ENCODE measurements at regions not wholly inside any gene's neighbourhood (a gene's known extent, or its start where the extent isn't known, plus 50 kb on each side); places are given as distances from the start of the nearest gene placed in this dataset.

DNA sequence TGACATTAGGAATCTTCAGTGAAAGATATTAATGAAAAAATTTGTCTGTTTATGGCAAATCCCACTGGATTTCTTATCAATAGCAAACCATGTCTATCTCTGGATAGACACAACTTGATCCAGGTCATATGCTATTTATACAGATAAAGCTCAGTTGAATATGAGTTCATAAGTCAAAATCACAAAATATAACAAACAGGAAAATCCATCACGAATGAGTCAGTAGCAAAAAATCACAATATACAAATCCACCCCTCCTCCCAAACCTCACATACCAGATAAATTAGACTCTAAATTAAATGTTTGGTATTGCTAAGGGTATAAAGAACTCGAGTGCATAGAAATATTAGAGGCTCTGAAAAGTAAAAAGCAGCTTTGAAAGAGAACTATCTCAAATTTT lies 420.5 kb downstream of the TLL1 start:
- POLR2A ChIA-PET: no interaction called here
- Mint-ChIP-seq H3K27me3 (no peaks in the 10 kb centered on the region), H3K4me1 (no peaks in the 10 kb centered on the region), H3K4me3 (no peak overlapping the region), H3K9me3 (no peaks in the 10 kb centered on the region), H3K36me3 (ENCODE audit: low read depth) (no peaks in the 10 kb centered on the region), H3K27ac (no peak overlapping the region)
- CTCF ChIA-PET: no interaction called here
- no peak for DNase-seq
- intact Hi-C loops (cut with micrococcal nuclease): no loop called here
- TF ChIP-seq CTCF (IDR thresholded peaks at IDR 0.05): no peak
- ATAC-seq (ENCODE audit: low read depth): no peak

GRCh38 chr4:166301266-166301665 lies 428.2 kb downstream of the TLL1 start:
- Mint-ChIP-seq H3K36me3 (ENCODE audit: low read depth) (no peaks in the 10 kb centered on the region), H3K9me3 (no peaks in the 10 kb centered on the region), H3K27ac (no peak overlapping the region), H3K27me3 (no peaks in the 10 kb centered on the region), H3K4me1 (no peaks in the 10 kb centered on the region), H3K4me3 (no peak overlapping the region)
- no peak for ATAC-seq (ENCODE audit: low read depth)
- no peak for TF ChIP-seq CTCF (IDR thresholded peaks at IDR 0.05)
- DNase-seq: no peak
- CTCF ChIA-PET: no interaction called here
- POLR2A ChIA-PET: no interaction called here
- intact Hi-C loops (cut with micrococcal nuclease): no loop called here

DNA sequence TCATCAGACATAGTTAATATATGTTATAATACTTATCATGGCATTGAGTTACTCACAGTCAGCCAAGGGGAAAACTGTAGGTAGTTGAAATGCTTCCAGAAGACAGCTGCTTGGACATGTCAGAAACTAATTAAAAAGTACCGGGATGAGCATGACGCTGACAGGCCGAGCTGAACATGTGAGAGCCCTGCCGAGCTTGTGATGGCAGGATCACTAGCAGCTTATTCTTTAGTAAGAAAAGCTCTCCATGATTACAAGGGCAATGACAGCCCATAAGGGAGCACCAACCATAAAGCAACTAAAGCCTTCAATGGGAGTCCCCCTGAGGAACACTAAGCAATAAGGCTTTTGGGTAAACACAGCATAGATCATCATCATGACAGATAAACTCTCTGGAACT lies 435.6 kb downstream of the TLL1 start:
- no peak overlapping the region for H3K4me3 Mint-ChIP-seq
- POLR2A ChIA-PET: no interaction called here
- DNase-seq (no peak), ATAC-seq (ENCODE audit: low read depth) (no peak)
- no peaks in the 10 kb centered on the region for H3K36me3 Mint-ChIP-seq (ENCODE audit: low read depth)
- peaks cover 4% of the 10 kb centered on the region for H3K9me3 Mint-ChIP-seq
- H3K27me3 Mint-ChIP-seq: no peaks in the 10 kb centered on the region
- CTCF ChIA-PET: no interaction called here
- H3K27ac Mint-ChIP-seq: no peak overlapping the region
- no peak for TF ChIP-seq CTCF (IDR thresholded peaks at IDR 0.05)
- intact Hi-C loops (cut with micrococcal nuclease): no loop called here
- no peaks in the 10 kb centered on the region for H3K4me1 Mint-ChIP-seq

- Mint-ChIP-seq H3K27ac (no peak overlapping the region), H3K27me3 (no peaks in the 10 kb centered on the region), H3K4me1 (no peaks in the 10 kb centered on the region), H3K36me3 (ENCODE audit: low read depth) (no peaks in the 10 kb centered on the region), H3K9me3 (peaks cover 4% of the 10 kb centered on the region), H3K4me3 (no peak overlapping the region)
- intact Hi-C loops (cut with micrococcal nuclease): no loop called here
- ChIA-PET POLR2A (no interaction called here), CTCF (no interaction called here)
- no peak for ATAC-seq (ENCODE audit: low read depth)
- TF ChIP-seq CTCF (IDR thresholded peaks at IDR 0.05): no peak
- no peak for DNase-seq
Observed at GRCh38 chr4:166309286-166309685, 436.2 kb downstream of the TLL1 start.

DNA sequence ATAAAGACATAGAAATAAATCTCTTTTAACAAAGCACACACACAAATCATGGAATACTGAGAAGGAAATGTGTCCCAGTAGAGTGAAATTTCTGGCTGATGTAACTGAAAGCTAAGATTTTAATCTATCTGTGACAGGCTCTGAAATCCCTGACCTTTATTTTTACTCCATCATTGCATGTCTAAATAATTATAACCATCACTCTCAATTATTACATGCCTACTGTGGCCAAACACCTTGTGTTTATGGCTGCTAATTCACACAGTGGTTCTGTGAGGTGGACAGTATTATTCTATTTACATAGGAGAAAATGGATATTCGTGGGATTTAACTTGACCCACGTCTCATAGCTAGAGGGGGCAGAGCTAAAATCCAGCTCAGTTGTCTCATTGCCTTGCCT lies 438.1 kb downstream of the TLL1 start:
- no peak for DNase-seq
- TF ChIP-seq CTCF (IDR thresholded peaks at IDR 0.05): no peak
- Mint-ChIP-seq H3K9me3 (peaks cover 4% of the 10 kb centered on the region), H3K27me3 (no peaks in the 10 kb centered on the region), H3K27ac (no peak overlapping the region), H3K36me3 (ENCODE audit: low read depth) (no peaks in the 10 kb centered on the region), H3K4me1 (no peaks in the 10 kb centered on the region), H3K4me3 (no peak overlapping the region)
- no peak for ATAC-seq (ENCODE audit: low read depth)
- intact Hi-C loops (cut with micrococcal nuclease): no loop called here
- CTCF ChIA-PET: no interaction called here
- POLR2A ChIA-PET: no interaction called here
